ENCODE measurements at regions not wholly inside any gene's neighbourhood (a gene's known extent, or its start where the extent isn't known, plus 50 kb on each side); places are given as distances from the start of the nearest gene placed in this dataset.

- intact Hi-C loops (cut with micrococcal nuclease), result no loop called here
- Mint-ChIP-seq H3K9me3 (ENCODE audit: insufficient read depth) (no peaks in the 10 kb centered on the region), H3K27me3 (no peaks in the 10 kb centered on the region), H3K4me3 (no peak overlapping the region), H3K27ac (no peak overlapping the region), H3K4me1 (no peaks in the 10 kb centered on the region)
- H3K4me3 ChIP-seq (ENCODE audit: control extremely low read depth in 1 of 5, extremely low read depth in 1 of 5, insufficient read depth in 1 of 5, low read depth in 2 of 5, low read length in 4 of 5), result no peak overlapping the region
- WGBS (ENCODE audit: insufficient coverage), result 100% methylated on average over 3 of the region's 6 CpGs
- H3K79me2 ChIP-seq (ENCODE audit: control insufficient read depth, insufficient read depth, low read length), result no peaks in the 10 kb centered on the region
- H3K27ac ChIP-seq (ENCODE audit: low read length in 2 of 2), result no peak overlapping the region
- no peaks in the 10 kb centered on the region for H3K9me3 ChIP-seq (ENCODE audit: control extremely low read depth in 1 of 3, control insufficient read depth in 2 of 3, insufficient read depth in 1 of 3, low read length in 2 of 3)
- DNase-seq (no peak), ATAC-seq (ENCODE audit: low read depth) (no peak)
- ChIA-PET CTCF (no interaction called here), POLR2A (no interaction called here)
- H3K4me1 ChIP-seq (ENCODE audit: control insufficient read depth in 2 of 2, insufficient read depth in 2 of 2, low read length in 2 of 2), result no peaks in the 10 kb centered on the region
- no peak overlapping the region for H3K4me2 ChIP-seq (replicated peaks; ENCODE audit: low read depth, low read length, poor library complexity, severe bottlenecking)
- no peaks in the 10 kb centered on the region for H3K36me3 ChIP-seq (replicated peaks in 1 of 2; ENCODE audit: control extremely low read depth in 1 of 2, control insufficient read depth in 1 of 2, extremely low read depth in 1 of 2, insufficient read depth in 2 of 2, low read length in 1 of 2)
- no peak for TF ChIP-seq CTCF (IDR thresholded peaks at IDR 0.05)
- no peak for TF ChIP-seq EZH2 (IDR thresholded peaks at IDR 0.05; ENCODE audit: borderline replicate concordance, insufficient read depth, low read depth, low read length, poor library complexity, severe bottlenecking)
- no peak overlapping the region for H3K9ac ChIP-seq (ENCODE audit: low read length)
- no peak overlapping the region for H2AFZ ChIP-seq (ENCODE audit: insufficient read depth, low read depth, low read length, poor library complexity, severe bottlenecking)
- H4K20me1 ChIP-seq (ENCODE audit: control insufficient read depth, insufficient read depth, low read length, poor library complexity, severe bottlenecking), result no peaks in the 10 kb centered on the region
- no peaks in the 10 kb centered on the region for H3K27me3 ChIP-seq (replicated peaks in 1 of 4; ENCODE audit: control extremely low read depth in 1 of 4, control insufficient read depth in 3 of 4, insufficient read depth in 4 of 4, low read length in 3 of 4)
Measured at GRCh38 chr2:10210336-10210735, 87.8 kb downstream of the RRM2 start.

- Mint-ChIP-seq H3K27me3 (no peaks in the 10 kb centered on the region), H3K27ac (no peak overlapping the region), H3K4me3 (no peak overlapping the region), H3K4me1 (no peaks in the 10 kb centered on the region), H3K9me3 (ENCODE audit: insufficient read depth) (no peaks in the 10 kb centered on the region)
- Histone ChIP-seq H4K20me1 (ENCODE audit: control insufficient read depth, insufficient read depth, low read length, poor library complexity, severe bottlenecking) (no peaks in the 10 kb centered on the region), H3K27ac (ENCODE audit: low read length in 2 of 2) (no peak overlapping the region), H3K36me3 (replicated peaks in 1 of 2; ENCODE audit: control extremely low read depth in 1 of 2, control insufficient read depth in 1 of 2, extremely low read depth in 1 of 2, insufficient read depth in 2 of 2, low read length in 1 of 2) (no peaks in the 10 kb centered on the region), H2AFZ (ENCODE audit: insufficient read depth, low read depth, low read length, poor library complexity, severe bottlenecking) (no peak overlapping the region), H3K9me3 (ENCODE audit: control extremely low read depth in 1 of 3, control insufficient read depth in 2 of 3, insufficient read depth in 1 of 3, low read length in 2 of 3) (no peaks in the 10 kb centered on the region), H3K27me3 (replicated peaks in 1 of 4; ENCODE audit: control extremely low read depth in 1 of 4, control insufficient read depth in 3 of 4, insufficient read depth in 4 of 4, low read length in 3 of 4) (no peaks in the 10 kb centered on the region), H3K4me3 (ENCODE audit: control extremely low read depth in 1 of 5, extremely low read depth in 1 of 5, insufficient read depth in 1 of 5, low read depth in 2 of 5, low read length in 4 of 5) (no peak overlapping the region), H3K79me2 (ENCODE audit: control insufficient read depth, insufficient read depth, low read length) (no peaks in the 10 kb centered on the region), H3K9ac (ENCODE audit: low read length) (no peak overlapping the region), H3K4me2 (replicated peaks; ENCODE audit: low read depth, low read length, poor library complexity, severe bottlenecking) (no peak overlapping the region), H3K4me1 (ENCODE audit: control insufficient read depth in 2 of 2, insufficient read depth in 2 of 2, low read length in 2 of 2) (no peaks in the 10 kb centered on the region)
- no peak for ATAC-seq (ENCODE audit: low read depth)
- ChIA-PET POLR2A (no interaction called here), CTCF (interaction anchor here (0.6 kb wide), 1 partner anchor 198 kb away, joined by 4 read pairs; no protein-coding TSS in a partner anchor)
- intact Hi-C loops (cut with micrococcal nuclease), result no loop called here
- TF ChIP-seq CTCF (IDR thresholded peaks at IDR 0.05) (no peak), EZH2 (IDR thresholded peaks at IDR 0.05; ENCODE audit: borderline replicate concordance, insufficient read depth, low read depth, low read length, poor library complexity, severe bottlenecking) (no peak)
- DNase-seq, result no peak
- 97% methylated on average over 4 of the region's 6 CpGs for WGBS (ENCODE audit: insufficient coverage)
Measured at GRCh38 chr2:10211844-10212422, 89.4 kb downstream of the RRM2 start.

Data from B cell (primary cell).